Karpas-422 (cell line): ENCODE measurements at regions not wholly inside any gene's neighbourhood (a gene's known extent, or its start where the extent isn't known, plus 50 kb on each side); places are given as distances from the start of the nearest gene placed in this dataset.

ENCODE experiments used
- DNase-seq: peaks from one replicate; pipeline ENCODE4 v3.0.0-alpha.2; 2015
- H2AFZ ChIP-seq: fragments of 200-600 bp; sonication (generic); 2 replicates; pipeline ENCODE4 v1.6.1; 2014; ENCODE audit warnings: antibody characterized with exemption, low read length, mixed read lengths
- H3K27ac ChIP-seq: fragments of 200-600 bp; sonication (generic); 2 replicates; pipeline ENCODE4 v1.5.1; 2014; ENCODE audit warnings: mild to moderate bottlenecking, low read length, moderate library complexity
- H3K27me3 ChIP-seq: fragments of 200-600 bp; sonication (generic); 2 replicates; pipeline ENCODE4 v1.6.1; 2014; ENCODE audit warnings: low read length, mixed read lengths
- H3K36me3 ChIP-seq: fragments of 200-600 bp; sonication (generic); 2 replicates; pipeline ENCODE4 v1.6.1; 2014; ENCODE audit warnings: low read length, mixed read lengths; ENCODE audit not compliant: insufficient read depth
- H3K4me1 ChIP-seq: fragments of 200-600 bp; sonication (generic); 2 replicates; pipeline ENCODE4 v1.6.1; 2014; ENCODE audit warnings: mild to moderate bottlenecking, low read length, mixed read lengths
- H3K4me2 ChIP-seq: fragments of 200-600 bp; sonication (generic); 2 replicates; pipeline ENCODE4 v1.6.1; 2014; ENCODE audit warnings: low read length, low read depth, mild to moderate bottlenecking; ENCODE audit not compliant: poor library complexity, severe bottlenecking
- H3K4me3 ChIP-seq: fragments of 200-600 bp; sonication (generic); 2 replicates; pipeline ENCODE4 v1.5.1; 2014; ENCODE audit warnings: mild to moderate bottlenecking, antibody characterized with exemption, low read length, mixed read lengths
- H3K79me2 ChIP-seq: fragments of 200-600 bp; sonication (generic); 2 replicates; pipeline ENCODE4 v1.6.1; 2014; ENCODE audit warnings: mild to moderate bottlenecking, low read length, mixed read lengths
- H3K9ac ChIP-seq: fragments of 200-600 bp; sonication (generic); 2 replicates; pipeline ENCODE4 v1.6.0; 2014; ENCODE audit warnings: low read length
- H3K9me2 ChIP-seq: fragments of 200-600 bp; sonication (generic), shearing (Covaris generic); replicated peaks from 2 replicates; pipeline ENCODE4 v1.6.0; 2014; ENCODE audit warnings: mild to moderate bottlenecking, low read length, moderate library complexity; ENCODE audit not compliant: insufficient read depth
- H3K9me3 ChIP-seq: fragments of 300-700, 200-600 bp; sonication (generic); 2 replicates; pipeline ENCODE4 v1.6.1; 2014; ENCODE audit warnings: low read length, mixed read lengths
- H4K20me1 ChIP-seq: fragments of 200-600 bp; sonication (generic); 2 replicates; pipeline ENCODE4 v1.6.1; 2014; ENCODE audit warnings: mild to moderate bottlenecking, antibody characterized with exemption, low read length, low read depth; ENCODE audit not compliant: insufficient read depth

DNA sequence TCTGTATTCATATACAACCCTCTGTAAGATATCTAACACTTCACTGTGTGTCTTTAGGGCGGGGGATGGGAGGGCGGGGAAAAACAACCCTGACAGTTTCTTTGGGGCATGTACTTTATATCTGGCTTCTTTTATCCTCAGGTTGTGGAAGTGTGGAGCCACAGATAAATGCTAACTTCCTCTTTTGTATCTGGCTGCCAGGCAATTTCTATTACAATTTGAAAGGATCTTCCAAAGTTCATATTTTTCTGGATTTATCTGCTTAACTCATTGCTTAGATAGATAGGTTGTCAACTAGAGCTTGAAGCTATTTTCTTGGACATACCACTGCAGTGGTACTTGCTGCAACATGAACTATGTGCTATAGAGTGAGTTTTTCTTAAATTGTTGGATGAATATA lies 393.0 kb downstream of the LMO7 start:
- no peaks in the 10 kb centered on the region for H3K79me2 ChIP-seq
- no peak overlapping the region for H3K9ac ChIP-seq
- H3K27me3 ChIP-seq = no peaks in the 10 kb centered on the region
- H3K4me2 ChIP-seq = no peak overlapping the region
- H3K4me3 ChIP-seq = no peak overlapping the region
- DNase-seq = no peak
- no peaks in the 10 kb centered on the region for H3K4me1 ChIP-seq
- H3K36me3 ChIP-seq = no peaks in the 10 kb centered on the region
- no peak overlapping the region for H2AFZ ChIP-seq
- H3K9me2 ChIP-seq = no peaks in the 10 kb centered on the region
- no peak overlapping the region for H3K27ac ChIP-seq
- no peaks in the 10 kb centered on the region for H4K20me1 ChIP-seq
- no peaks in the 10 kb centered on the region for H3K9me3 ChIP-seq

DNA sequence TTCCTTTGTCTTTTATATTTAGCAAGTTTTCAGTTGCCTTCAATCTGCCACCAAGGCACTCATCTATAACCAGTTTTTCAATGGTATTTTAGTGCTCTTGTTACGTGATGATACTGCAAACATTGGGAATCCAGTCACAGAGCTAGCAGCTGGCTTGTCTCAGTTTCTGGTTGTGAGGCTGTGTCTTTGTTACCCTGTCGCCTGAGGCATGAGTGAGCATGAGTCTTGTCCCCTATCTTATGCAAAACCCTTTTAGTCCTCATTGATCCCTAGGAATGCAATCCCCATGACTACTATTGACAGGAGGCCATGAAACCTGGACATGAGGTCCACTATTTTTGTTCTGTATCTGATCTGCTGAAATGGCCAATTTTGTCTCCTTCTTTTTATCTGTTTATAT lies 391.0 kb downstream of the LMO7 start:
- Histone ChIP-seq H3K9me3 (no peaks in the 10 kb centered on the region), H3K4me3 (no peak overlapping the region), H3K4me1 (no peaks in the 10 kb centered on the region), H4K20me1 (no peaks in the 10 kb centered on the region), H3K9me2 (no peaks in the 10 kb centered on the region), H3K4me2 (no peak overlapping the region), H2AFZ (no peak overlapping the region), H3K9ac (no peak overlapping the region), H3K79me2 (no peaks in the 10 kb centered on the region), H3K27ac (no peak overlapping the region), H3K27me3 (no peaks in the 10 kb centered on the region), H3K36me3 (no peaks in the 10 kb centered on the region)
- DNase-seq = no peak

DNA sequence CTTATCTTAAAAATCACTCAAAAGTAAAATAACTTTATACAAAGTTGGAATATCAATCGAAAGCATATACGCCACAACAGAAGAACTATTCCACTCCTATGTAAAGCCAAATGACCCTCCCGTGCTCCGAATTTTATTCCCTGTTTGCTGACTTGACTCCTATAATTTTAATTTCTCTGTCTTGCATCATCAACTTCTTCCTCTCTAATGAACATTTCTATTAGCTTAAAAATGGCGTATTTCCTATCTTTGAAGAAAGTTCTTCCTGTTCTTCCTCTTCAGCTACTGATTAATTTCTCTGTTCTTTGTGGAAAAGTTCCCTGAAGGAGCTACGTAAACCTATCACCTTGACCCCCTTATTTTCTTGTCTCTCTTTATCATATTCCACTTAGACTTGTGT lies 389.3 kb downstream of the LMO7 start:
- Histone ChIP-seq H3K27me3 (no peaks in the 10 kb centered on the region), H3K9me3 (no peaks in the 10 kb centered on the region), H3K36me3 (no peaks in the 10 kb centered on the region), H3K4me2 (no peak overlapping the region), H3K27ac (no peak overlapping the region), H3K4me3 (no peak overlapping the region), H2AFZ (no peak overlapping the region), H3K9me2 (no peaks in the 10 kb centered on the region), H3K79me2 (no peaks in the 10 kb centered on the region), H4K20me1 (no peaks in the 10 kb centered on the region), H3K9ac (no peak overlapping the region), H3K4me1 (no peaks in the 10 kb centered on the region)
- DNase-seq = no peak

DNA sequence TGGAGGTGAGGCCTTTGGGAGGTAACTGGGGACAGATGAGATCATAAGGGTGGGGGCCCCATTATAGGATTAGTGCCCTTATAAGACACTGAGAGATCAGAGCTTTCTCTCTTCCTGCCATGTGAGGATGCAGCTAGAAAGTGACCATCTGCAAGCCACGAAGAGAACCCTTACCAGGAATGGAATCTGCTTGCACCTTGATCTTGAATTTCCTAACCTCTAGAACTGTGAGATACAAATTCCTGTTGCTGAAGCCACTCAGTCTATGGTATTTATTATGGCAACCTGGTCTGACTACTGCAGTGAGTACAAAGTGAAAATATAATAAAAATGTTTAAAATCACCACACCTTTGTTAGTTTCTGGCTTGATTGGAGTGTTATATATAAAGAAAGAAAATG lies 388.0 kb downstream of the LMO7 start:
- no peaks in the 10 kb centered on the region for H4K20me1 ChIP-seq
- H3K9me3 ChIP-seq = no peaks in the 10 kb centered on the region

DNA sequence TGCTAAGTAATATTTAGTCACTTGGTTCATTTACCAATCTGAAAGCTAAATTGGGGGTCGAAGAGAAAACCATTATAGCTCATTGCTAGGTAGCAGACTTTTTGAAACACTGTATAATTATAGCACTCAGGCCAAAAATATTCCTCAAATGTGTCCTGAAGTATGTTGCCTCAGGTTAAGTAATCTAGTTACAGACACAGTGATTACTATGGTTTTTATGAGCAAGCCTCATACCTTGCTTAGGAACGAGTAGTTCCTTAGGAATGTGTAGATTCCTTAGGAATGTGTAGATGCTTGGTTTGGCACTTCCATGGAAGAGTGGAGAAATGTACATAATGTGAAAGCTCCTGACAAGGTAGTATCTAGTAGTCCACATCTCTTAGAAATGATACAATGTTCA lies 387.5 kb downstream of the LMO7 start:
- H3K4me1 ChIP-seq = no peaks in the 10 kb centered on the region
- H4K20me1 ChIP-seq = no peaks in the 10 kb centered on the region
- no peak overlapping the region for H3K27ac ChIP-seq
- no peaks in the 10 kb centered on the region for H3K9me3 ChIP-seq
- H2AFZ ChIP-seq = no peak overlapping the region
- DNase-seq = no peak
- no peaks in the 10 kb centered on the region for H3K79me2 ChIP-seq
- H3K36me3 ChIP-seq = no peaks in the 10 kb centered on the region
- no peak overlapping the region for H3K9ac ChIP-seq
- H3K27me3 ChIP-seq = no peaks in the 10 kb centered on the region
- no peak overlapping the region for H3K4me2 ChIP-seq
- H3K4me3 ChIP-seq = no peak overlapping the region
- no peaks in the 10 kb centered on the region for H3K9me2 ChIP-seq

More for the DNA sequence above, 388.0 kb downstream of the LMO7 start:
- no peaks in the 10 kb centered on the region for H3K36me3 ChIP-seq
- no peak for DNase-seq
- no peak overlapping the region for H3K4me3 ChIP-seq
- H3K27me3 ChIP-seq = no peaks in the 10 kb centered on the region
- H3K9ac ChIP-seq = no peak overlapping the region
- no peak overlapping the region for H3K27ac ChIP-seq
- no peak overlapping the region for H2AFZ ChIP-seq
- H3K9me2 ChIP-seq = no peaks in the 10 kb centered on the region
- no peaks in the 10 kb centered on the region for H3K4me1 ChIP-seq
- no peaks in the 10 kb centered on the region for H3K79me2 ChIP-seq
- no peak overlapping the region for H3K4me2 ChIP-seq

DNA sequence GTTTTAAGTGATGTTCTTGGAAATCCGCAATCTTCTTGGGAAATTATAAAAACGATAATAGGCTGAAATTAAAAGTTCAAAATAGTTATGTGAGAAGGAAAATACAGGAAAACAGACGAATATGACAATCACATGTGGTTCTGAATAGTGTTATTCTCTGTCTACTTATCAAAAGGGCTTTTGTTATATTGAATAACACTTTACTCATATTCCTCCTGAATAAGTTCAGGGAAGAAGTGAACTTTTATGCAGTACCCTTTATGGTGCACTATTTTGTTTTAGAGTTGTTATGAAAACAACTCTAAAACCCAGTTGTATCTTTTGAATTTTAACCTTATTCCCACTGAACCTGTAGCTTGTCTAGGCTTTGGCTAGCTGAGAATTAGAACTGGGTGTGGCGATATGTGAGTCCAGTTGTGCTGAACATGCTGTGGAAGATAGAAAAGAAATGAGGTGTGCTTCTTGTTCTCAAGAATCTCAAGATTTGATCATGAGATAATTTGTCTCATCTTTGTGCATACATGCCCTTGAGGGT lies 384.4 kb downstream of the LMO7 start:
- Histone ChIP-seq H3K9ac (no peak overlapping the region), H3K27ac (no peak overlapping the region), H3K36me3 (no peaks in the 10 kb centered on the region), H3K4me3 (no peak overlapping the region), H3K4me1 (no peaks in the 10 kb centered on the region), H4K20me1 (no peaks in the 10 kb centered on the region), H3K9me2 (no peaks in the 10 kb centered on the region), H3K4me2 (no peak overlapping the region), H3K9me3 (no peaks in the 10 kb centered on the region), H2AFZ (no peak overlapping the region), H3K27me3 (no peaks in the 10 kb centered on the region), H3K79me2 (no peaks in the 10 kb centered on the region)
- DNase-seq = no peak

DNA sequence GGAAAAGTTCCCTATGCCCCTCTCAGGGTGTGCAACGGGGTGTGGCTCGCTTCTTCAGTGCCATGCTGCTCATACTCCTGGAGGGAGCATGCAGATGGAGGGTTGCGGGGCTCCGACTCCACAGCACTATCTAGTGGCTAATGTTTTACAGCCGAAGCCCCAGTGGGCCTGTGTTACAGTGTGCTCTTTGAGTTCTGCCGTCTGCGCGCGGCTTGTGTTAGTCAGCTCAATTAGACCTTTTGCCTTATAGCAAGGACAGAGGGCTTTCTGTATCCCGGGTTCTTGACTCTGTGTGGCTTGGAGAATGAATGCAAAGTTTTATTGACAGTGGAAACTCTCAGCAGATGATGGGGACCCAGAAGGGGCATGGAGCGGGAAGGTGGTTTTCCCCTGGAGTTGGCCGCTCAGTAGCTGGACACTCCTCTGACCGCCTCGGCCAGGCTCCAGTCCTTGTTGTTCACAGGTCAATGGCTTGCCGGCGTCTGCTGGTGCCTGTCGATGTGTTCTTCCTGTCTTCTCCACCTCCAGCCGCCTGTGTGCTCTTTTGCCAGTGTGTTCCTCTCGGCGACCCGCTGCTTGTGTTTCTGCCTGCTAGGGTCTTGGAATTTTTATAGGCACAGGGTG lies 383.4 kb downstream of the LMO7 start:
- Histone ChIP-seq H2AFZ (no peak overlapping the region), H3K4me2 (no peak overlapping the region)

DNA sequence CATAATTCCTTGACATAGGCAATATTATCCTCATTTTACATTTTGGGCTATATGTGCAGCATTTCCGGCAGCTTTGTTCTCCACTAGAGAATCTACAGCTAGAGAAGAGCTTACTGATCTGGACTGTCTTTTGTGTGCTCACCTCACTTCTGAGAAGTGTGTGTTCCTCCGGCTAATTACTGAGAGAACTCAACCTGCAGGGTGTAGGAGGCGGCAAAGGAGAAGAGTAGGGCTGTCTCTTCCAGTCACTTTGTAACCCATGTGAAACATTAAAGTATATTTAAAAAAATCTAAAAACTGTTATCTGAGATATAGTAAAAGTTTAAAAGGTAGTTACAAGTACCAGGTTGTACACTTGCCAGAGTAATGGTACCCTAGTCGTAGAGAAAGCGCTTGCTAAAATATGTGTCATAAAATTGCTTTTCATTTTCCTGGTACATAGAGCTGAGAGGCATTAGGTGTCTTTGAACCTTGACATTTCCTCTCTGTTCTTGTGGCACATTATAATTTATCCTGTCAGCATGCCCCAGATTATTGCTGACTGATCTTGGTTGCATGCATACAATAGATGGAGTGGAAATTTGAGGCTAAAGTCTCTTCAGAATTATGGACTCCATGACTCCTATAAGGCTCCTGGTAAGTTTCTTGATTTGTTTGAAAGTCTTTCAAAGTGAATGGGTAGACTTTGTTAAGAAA lies 381.9 kb downstream of the LMO7 start:
- Histone ChIP-seq H3K4me2 (no peak overlapping the region), H3K9me2 (no peaks in the 10 kb centered on the region), H3K36me3 (no peaks in the 10 kb centered on the region), H3K4me3 (no peak overlapping the region), H4K20me1 (no peaks in the 10 kb centered on the region), H3K9me3 (no peaks in the 10 kb centered on the region), H3K27me3 (no peaks in the 10 kb centered on the region), H3K4me1 (no peaks in the 10 kb centered on the region), H3K79me2 (no peaks in the 10 kb centered on the region), H3K27ac (no peak overlapping the region), H2AFZ (no peak overlapping the region), H3K9ac (no peak overlapping the region)
- DNase-seq = peak; percentile 29

More for the DNA sequence above, 383.4 kb downstream of the LMO7 start:
- no peaks in the 10 kb centered on the region for H3K27me3 ChIP-seq
- H3K27ac ChIP-seq = no peak overlapping the region
- H3K9me3 ChIP-seq = no peaks in the 10 kb centered on the region
- no peak overlapping the region for H3K4me3 ChIP-seq
- no peaks in the 10 kb centered on the region for H3K36me3 ChIP-seq
- H3K9ac ChIP-seq = no peak overlapping the region
- peak; percentile 72 for DNase-seq
- no peaks in the 10 kb centered on the region for H3K9me2 ChIP-seq
- no peaks in the 10 kb centered on the region for H4K20me1 ChIP-seq
- H3K79me2 ChIP-seq = no peaks in the 10 kb centered on the region
- H3K4me1 ChIP-seq = no peaks in the 10 kb centered on the region
